ENCODE measurements at regions not wholly inside any gene's neighbourhood (a gene's known extent, or its start where the extent isn't known, plus 50 kb on each side); places are given as distances from the start of the nearest gene placed in this dataset.

- H3K9me3 Mint-ChIP-seq, result peaks cover 14% of the 10 kb centered on the region
- H3K36me3 Mint-ChIP-seq (ENCODE audit: low read depth), result no peaks in the 10 kb centered on the region
- H3K4me1 Mint-ChIP-seq, result no peaks in the 10 kb centered on the region
- H3K27me3 Mint-ChIP-seq, result no peaks in the 10 kb centered on the region
- CTCF ChIA-PET, result no interaction called here
- H3K4me3 Mint-ChIP-seq, result no peak overlapping the region
- POLR2A ChIA-PET, result no interaction called here
- H3K27ac Mint-ChIP-seq, result no peak overlapping the region
- no peak for DNase-seq
These were observed 58.6 kb upstream of the GUCY1A2 start for GRCh38 chr11:107076832-107077231.

GRCh38 chr11:107071129-107071528 lies 52.9 kb upstream of the GUCY1A2 start:
- Mint-ChIP-seq H3K27ac (no peak overlapping the region), H3K9me3 (peaks cover 4% of the 10 kb centered on the region), H3K27me3 (no peaks in the 10 kb centered on the region), H3K4me1 (no peaks in the 10 kb centered on the region), H3K36me3 (ENCODE audit: low read depth) (no peaks in the 10 kb centered on the region), H3K4me3 (no peak overlapping the region)
- DNase-seq, result no peak
- POLR2A ChIA-PET, result no interaction called here
- CTCF ChIA-PET, result no interaction called here

Measured in activated CD4-positive, alpha-beta T cell treated with anti-CD3 and anti-CD28 coated beads, Interleukin-2, amount 10 ng/mL, durations not matched to agents 7 days and 5 days (primary cell).